Hepatocyte (in vitro differentiated cells): ENCODE measurements at regions not wholly inside any gene's neighbourhood (a gene's known extent, or its start where the extent isn't known, plus 50 kb on each side); places are given as distances from the start of the nearest gene placed in this dataset.

Experiments
- DNase-seq: peaks from one replicate; pipeline ENCODE4 v3.0.0-alpha.2; 2016; ENCODE audit warnings: low spot score
- H2AFZ ChIP-seq: fragments of 200-600 bp; sonication (generic); 2 replicates; pipeline ENCODE4 v1.6.0; 2016; ENCODE audit warnings: antibody characterized with exemption, mild to moderate bottlenecking
- H3K27ac ChIP-seq: fragments of 200-600 bp; sonication (generic); 2 replicates; pipeline ENCODE4 v1.5.1; 2016; ENCODE audit warnings: mild to moderate bottlenecking
- H3K27me3 ChIP-seq: fragments of 200-600 bp; sonication (generic); 2 replicates; pipeline ENCODE4 v1.6.1; 2016
- H3K36me3 ChIP-seq: fragments of 200-600 bp; sonication (generic); replicated peaks from 2 replicates; pipeline ENCODE4 v1.5.1; 2016; ENCODE audit warnings: low read depth; ENCODE audit not compliant: insufficient read depth
- H3K4me1 ChIP-seq: fragments of 200-600 bp; sonication (generic); 2 replicates; pipeline ENCODE4 v1.5.1; 2016; ENCODE audit warnings: mild to moderate bottlenecking, moderate library complexity; ENCODE audit not compliant: insufficient read depth
- H3K4me2 ChIP-seq: fragments of 200-600 bp; sonication (generic); 2 replicates; pipeline ENCODE4 v1.6.0; 2016
- H3K4me3 ChIP-seq: fragments of 200-600 bp; sonication (generic); 2 replicates; pipeline ENCODE4 v1.5.1; 2016; ENCODE audit warnings: mild to moderate bottlenecking
- H3K79me2 ChIP-seq: fragments of 200-600 bp; sonication (generic); 2 replicates; pipeline ENCODE4 v1.6.0; 2017; ENCODE audit warnings: mild to moderate bottlenecking
- H3K9me2 ChIP-seq: fragments of 200-600 bp; sonication (generic); replicated peaks from 2 replicates; pipeline ENCODE4 v1.6.0; 2017; ENCODE audit warnings: mild to moderate bottlenecking; ENCODE audit not compliant: insufficient read depth
- H3K9me3 ChIP-seq: fragments of 200-600 bp; sonication (generic); 2 replicates; pipeline ENCODE4 v1.5.1; 2016; ENCODE audit warnings: low read depth, mild to moderate bottlenecking
- H4K20me1 ChIP-seq: fragments of 200-600 bp; sonication (generic); 2 replicates; pipeline ENCODE4 v1.6.0; 2016; ENCODE audit warnings: mild to moderate bottlenecking; ENCODE audit not compliant: insufficient read depth, poor library complexity, severe bottlenecking
- CTCF ChIP-seq: fragments of 200-600 bp; sonication (generic); IDR thresholded peaks from 2 replicates; pipeline ENCODE4 v1.5.1; 2016; ENCODE audit warnings: antibody characterized with exemption, mild to moderate bottlenecking; ENCODE audit not compliant: poor library complexity
- EZH2 ChIP-seq: fragments of 200-600 bp; sonication (generic); IDR thresholded peaks from 2 replicates; pipeline ENCODE4 v1.6.1; 2016; ENCODE audit warnings: antibody characterized with exemption, mild to moderate bottlenecking, borderline replicate concordance
- EZH2phosphoT487 ChIP-seq: fragments of 200-600 bp; sonication (generic); IDR thresholded peaks from one replicate; pipeline ENCODE4 v1.6.1; 2018; ENCODE audit warnings: antibody characterized with exemption, mild to moderate bottlenecking, low read depth, moderate library complexity; ENCODE audit not compliant: unreplicated experiment, severe bottlenecking
- WGBS: methylation state at CpG from one replicate; pipeline ENCODE4 v1.1.6; 2016; ENCODE audit warnings: low lambda C conversion rate; ENCODE audit errors: missing lambda C conversion rate; 5-methylcytosine and 5-hydroxymethylcytosine counted together

GRCh38 chr10:21077681-21078080, 180.6 kb upstream of the NEBL start:
- no peak for DNase-seq
- WGBS = 71% methylated on average over 5 of the region's 5 CpGs
- Histone ChIP-seq H4K20me1 (no peaks in the 10 kb centered on the region), H3K36me3 (no peaks in the 10 kb centered on the region), H2AFZ (no peak overlapping the region), H3K79me2 (no peaks in the 10 kb centered on the region), H3K9me2 (no peaks in the 10 kb centered on the region), H3K9me3 (no peaks in the 10 kb centered on the region), H3K4me1 (no peaks in the 10 kb centered on the region), H3K27me3 (no peaks in the 10 kb centered on the region), H3K4me2 (no peak overlapping the region), H3K4me3 (no peak overlapping the region), H3K27ac (no peak overlapping the region)
- no peak for TF ChIP-seq EZH2
- TF ChIP-seq CTCF = no peak
- no peak for TF ChIP-seq EZH2phosphoT487

- WGBS = 96% methylated on average over 4 of the region's 4 CpGs
- no peak for TF ChIP-seq EZH2phosphoT487
- no peak for TF ChIP-seq CTCF
- TF ChIP-seq EZH2 = no peak
Measured at GRCh38 chr10:21076381-21076780, 179.3 kb upstream of the NEBL start.

GRCh38 chr10:21075880-21076279, 178.8 kb upstream of the NEBL start:
- Histone ChIP-seq H3K27ac (no peak overlapping the region), H2AFZ (no peak overlapping the region), H3K36me3 (no peaks in the 10 kb centered on the region), H3K9me2 (no peaks in the 10 kb centered on the region), H3K9me3 (no peaks in the 10 kb centered on the region), H4K20me1 (no peaks in the 10 kb centered on the region), H3K4me1 (no peaks in the 10 kb centered on the region), H3K4me2 (no peak overlapping the region), H3K27me3 (no peaks in the 10 kb centered on the region), H3K79me2 (no peaks in the 10 kb centered on the region), H3K4me3 (no peak overlapping the region)
- WGBS = 94% methylated on average over 6 of the region's 6 CpGs
- TF ChIP-seq EZH2 (no peak), CTCF (no peak), EZH2phosphoT487 (no peak)
- DNase-seq = no peak

More at GRCh38 chr10:21076381-21076780, 179.3 kb upstream of the NEBL start:
- no peak overlapping the region for H3K4me3 ChIP-seq
- H3K4me1 ChIP-seq = no peaks in the 10 kb centered on the region
- H3K9me2 ChIP-seq = no peaks in the 10 kb centered on the region
- H3K36me3 ChIP-seq = no peaks in the 10 kb centered on the region
- no peaks in the 10 kb centered on the region for H4K20me1 ChIP-seq
- no peak overlapping the region for H3K27ac ChIP-seq
- H3K79me2 ChIP-seq = no peaks in the 10 kb centered on the region
- no peak overlapping the region for H3K4me2 ChIP-seq
- H3K9me3 ChIP-seq = no peaks in the 10 kb centered on the region
- DNase-seq = no peak
- H3K27me3 ChIP-seq = no peaks in the 10 kb centered on the region
- H2AFZ ChIP-seq = no peak overlapping the region

- WGBS = 80% methylated on average over 3 of the region's 3 CpGs
- no peaks in the 10 kb centered on the region for H3K36me3 ChIP-seq
- no peak overlapping the region for H3K4me3 ChIP-seq
- no peaks in the 10 kb centered on the region for H3K4me1 ChIP-seq
- no peaks in the 10 kb centered on the region for H3K79me2 ChIP-seq
- DNase-seq = no peak
- H2AFZ ChIP-seq = no peak overlapping the region
- H3K27ac ChIP-seq = no peak overlapping the region
- no peaks in the 10 kb centered on the region for H3K27me3 ChIP-seq
- no peaks in the 10 kb centered on the region for H3K9me2 ChIP-seq
- H3K9me3 ChIP-seq = no peaks in the 10 kb centered on the region
- no peak for TF ChIP-seq CTCF
- no peak for TF ChIP-seq EZH2
- TF ChIP-seq EZH2phosphoT487 = no peak
- H4K20me1 ChIP-seq = no peaks in the 10 kb centered on the region
- no peak overlapping the region for H3K4me2 ChIP-seq
Measured at GRCh38 chr10:21071001-21071673, 174.0 kb upstream of the NEBL start.
